ENCODE measurements at regions not wholly inside any gene's neighbourhood (a gene's known extent, or its start where the extent isn't known, plus 50 kb on each side); places are given as distances from the start of the nearest gene placed in this dataset.

DNA sequence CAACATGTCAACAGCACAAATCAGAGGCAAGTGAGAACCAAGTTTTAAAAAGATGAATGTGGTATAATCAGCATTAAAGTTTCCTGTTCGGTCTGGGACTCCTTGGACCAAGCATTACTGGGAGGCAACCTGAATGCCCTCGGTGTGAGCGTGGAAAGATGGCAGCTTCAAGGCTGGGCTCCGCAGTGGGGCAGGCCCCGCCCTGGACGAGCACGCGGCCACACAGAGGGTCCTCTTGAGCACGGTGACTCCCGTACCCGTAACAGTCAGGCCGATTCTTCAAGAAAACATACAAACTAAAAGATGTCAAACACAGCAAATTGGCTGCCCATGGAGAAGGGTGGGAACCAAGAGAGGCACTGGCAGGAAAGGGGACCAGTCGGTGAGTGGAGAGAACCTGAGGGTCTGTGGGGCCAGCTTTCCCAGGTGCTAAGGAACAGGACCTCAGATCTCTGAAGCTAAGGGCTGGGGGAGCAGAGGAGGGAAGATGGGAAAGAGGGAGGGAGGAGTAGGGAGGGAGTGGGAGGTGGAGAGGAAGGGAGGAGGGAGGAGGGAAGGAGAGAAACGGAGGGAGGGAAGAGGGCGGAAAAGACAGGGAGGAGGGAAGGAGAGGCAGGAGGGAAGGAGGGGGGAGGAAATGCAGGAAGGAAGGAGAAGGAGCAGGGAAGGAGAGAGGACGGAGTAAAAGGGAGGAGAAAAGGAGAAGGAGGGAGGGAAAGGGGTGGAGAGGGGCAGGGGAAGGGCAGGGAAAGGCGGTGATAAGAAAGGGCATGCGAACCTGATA lies 71.2 kb upstream of the FAM20C start:
- H3K27me3 ChIP-seq (replicated peaks; ENCODE audit: insufficient read depth, low read depth, low read length, poor library complexity): no peaks in the 10 kb centered on the region
- TF ChIP-seq, protein P1, sequence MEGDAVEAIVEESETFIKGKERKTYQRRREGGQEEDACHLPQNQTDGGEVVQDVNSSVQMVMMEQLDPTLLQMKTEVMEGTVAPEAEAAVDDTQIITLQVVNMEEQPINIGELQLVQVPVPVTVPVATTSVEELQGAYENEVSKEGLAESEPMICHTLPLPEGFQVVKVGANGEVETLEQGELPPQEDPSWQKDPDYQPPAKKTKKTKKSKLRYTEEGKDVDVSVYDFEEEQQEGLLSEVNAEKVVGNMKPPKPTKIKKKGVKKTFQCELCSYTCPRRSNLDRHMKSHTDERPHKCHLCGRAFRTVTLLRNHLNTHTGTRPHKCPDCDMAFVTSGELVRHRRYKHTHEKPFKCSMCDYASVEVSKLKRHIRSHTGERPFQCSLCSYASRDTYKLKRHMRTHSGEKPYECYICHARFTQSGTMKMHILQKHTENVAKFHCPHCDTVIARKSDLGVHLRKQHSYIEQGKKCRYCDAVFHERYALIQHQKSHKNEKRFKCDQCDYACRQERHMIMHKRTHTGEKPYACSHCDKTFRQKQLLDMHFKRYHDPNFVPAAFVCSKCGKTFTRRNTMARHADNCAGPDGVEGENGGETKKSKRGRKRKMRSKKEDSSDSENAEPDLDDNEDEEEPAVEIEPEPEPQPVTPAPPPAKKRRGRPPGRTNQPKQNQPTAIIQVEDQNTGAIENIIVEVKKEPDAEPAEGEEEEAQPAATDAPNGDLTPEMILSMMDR (conservative IDR thresholded peaks at IDR 0.05; ENCODE audit: low read depth, low read length): no peak
- TF ChIP-seq EZH2 (IDR thresholded peaks at IDR 0.05; ENCODE audit: borderline replicate concordance, low read depth, low read length, poor library complexity, severe bottlenecking): no peak
- H3K4me1 ChIP-seq (ENCODE audit: insufficient read depth, low read length, poor library complexity, severe bottlenecking): peaks cover 17% of the 10 kb centered on the region
- H3K36me3 ChIP-seq (ENCODE audit: insufficient read depth, low read length, poor library complexity, severe bottlenecking): no peaks in the 10 kb centered on the region
- no TSS peak for BruUV-seq (replicated peaks)
- ChIA-PET POLR2A (ENCODE audit: low non-redundant PET) (no interaction called here), CTCF (no interaction called here)
- intact Hi-C loops (cut with micrococcal nuclease; ENCODE audit: unreplicated experiment): no loop called here
- no peak overlapping the region for H3K4me3 ChIP-seq (ENCODE audit: low read depth, low read length, poor library complexity, severe bottlenecking)
- no peaks in the 10 kb centered on the region for H3K9me3 ChIP-seq (ENCODE audit: low read depth, low read length, poor library complexity, severe bottlenecking)
- H3K27ac ChIP-seq (ENCODE audit: low read depth, low read length, poor library complexity, severe bottlenecking): no peak overlapping the region
- DNase-seq (ENCODE audit: low spot score): no peak

DNA sequence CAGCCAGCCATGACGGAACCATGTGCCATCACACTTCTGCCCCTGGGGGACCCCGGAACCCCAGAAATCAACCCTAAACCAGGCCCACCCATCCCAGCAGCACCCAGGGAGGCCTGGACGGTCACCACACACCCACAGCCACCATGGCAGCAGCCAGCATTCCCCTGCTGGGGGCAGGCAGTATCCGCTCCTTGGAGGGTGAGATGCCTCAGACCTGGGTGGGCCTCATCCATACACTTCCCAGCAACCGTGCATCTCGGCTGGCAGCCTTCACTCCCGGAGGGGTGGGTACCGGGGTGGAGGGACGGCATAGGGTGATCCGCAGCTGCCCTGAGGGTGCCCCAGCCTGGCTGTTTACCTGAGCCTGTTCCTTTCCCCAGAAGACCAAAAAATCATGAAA lies 69.1 kb upstream of the FAM20C start:
- BruUV-seq (replicated peaks): no TSS peak
- H3K27ac ChIP-seq (ENCODE audit: low read depth, low read length, poor library complexity, severe bottlenecking): no peak overlapping the region
- intact Hi-C loops (cut with micrococcal nuclease; ENCODE audit: unreplicated experiment): no loop called here
- H3K9me3 ChIP-seq (ENCODE audit: low read depth, low read length, poor library complexity, severe bottlenecking): no peaks in the 10 kb centered on the region
- H3K4me3 ChIP-seq (ENCODE audit: low read depth, low read length, poor library complexity, severe bottlenecking): no peak overlapping the region
- H3K4me1 ChIP-seq (ENCODE audit: insufficient read depth, low read length, poor library complexity, severe bottlenecking): peaks cover 17% of the 10 kb centered on the region
- ChIA-PET CTCF (no interaction called here), POLR2A (ENCODE audit: low non-redundant PET) (no interaction called here)
- H3K36me3 ChIP-seq (ENCODE audit: insufficient read depth, low read length, poor library complexity, severe bottlenecking): no peaks in the 10 kb centered on the region
- no peak for DNase-seq (ENCODE audit: low spot score)
- no peak for TF ChIP-seq EZH2 (IDR thresholded peaks at IDR 0.05; ENCODE audit: borderline replicate concordance, low read depth, low read length, poor library complexity, severe bottlenecking)
- TF ChIP-seq, protein P1 (conservative IDR thresholded peaks at IDR 0.05; ENCODE audit: low read depth, low read length): no peak
- no peaks in the 10 kb centered on the region for H3K27me3 ChIP-seq (replicated peaks; ENCODE audit: insufficient read depth, low read depth, low read length, poor library complexity)

DNA sequence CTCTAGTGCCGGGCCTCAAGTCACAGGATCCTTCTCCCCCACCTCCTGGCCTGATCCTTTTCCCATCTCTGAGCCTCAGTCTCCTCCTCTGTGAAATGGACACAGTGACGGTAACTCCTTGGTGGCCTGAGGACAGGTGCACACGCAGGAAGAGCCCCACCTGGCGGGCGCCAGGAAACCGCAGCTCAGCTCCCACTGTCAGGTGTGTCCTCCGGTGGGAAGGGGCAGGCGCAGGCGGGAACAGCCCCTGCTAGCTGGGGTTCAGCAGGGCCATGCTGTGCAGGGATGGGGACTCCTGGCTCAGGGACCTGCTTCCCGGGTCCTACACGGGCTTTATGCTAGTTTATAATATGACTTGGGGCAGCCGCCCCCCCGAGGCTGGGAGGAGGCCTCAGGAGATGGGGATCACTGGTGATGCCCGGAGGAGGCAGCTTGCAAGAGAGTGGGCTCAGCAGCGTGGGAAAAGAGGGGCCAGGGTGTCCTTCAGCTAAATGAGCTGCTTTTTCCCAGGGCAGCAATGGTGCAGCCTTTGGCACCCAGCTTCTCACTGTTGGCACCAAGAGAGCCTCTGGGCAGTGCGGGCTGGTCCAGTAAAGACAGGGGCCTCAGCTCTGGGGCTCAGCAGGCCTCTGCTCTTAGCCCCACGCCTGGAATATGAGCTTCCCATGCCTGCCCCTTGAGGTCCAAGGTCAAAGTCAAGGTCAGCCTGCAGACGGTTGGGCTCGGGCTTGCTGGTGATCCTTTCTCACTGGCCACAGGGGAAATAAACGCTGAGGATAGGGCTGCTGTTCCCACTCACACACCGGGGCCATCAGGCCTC lies 68.0 kb upstream of the FAM20C start:
- no peak for DNase-seq (ENCODE audit: low spot score)
- Histone ChIP-seq H3K27ac (ENCODE audit: low read depth, low read length, poor library complexity, severe bottlenecking) (no peak overlapping the region), H3K9me3 (ENCODE audit: low read depth, low read length, poor library complexity, severe bottlenecking) (no peaks in the 10 kb centered on the region), H3K4me3 (ENCODE audit: low read depth, low read length, poor library complexity, severe bottlenecking) (no peak overlapping the region), H3K4me1 (ENCODE audit: insufficient read depth, low read length, poor library complexity, severe bottlenecking) (peaks cover 9% of the 10 kb centered on the region), H3K27me3 (replicated peaks; ENCODE audit: insufficient read depth, low read depth, low read length, poor library complexity) (no peaks in the 10 kb centered on the region), H3K36me3 (ENCODE audit: insufficient read depth, low read length, poor library complexity, severe bottlenecking) (no peaks in the 10 kb centered on the region)
- TF ChIP-seq EZH2 (IDR thresholded peaks at IDR 0.05; ENCODE audit: borderline replicate concordance, low read depth, low read length, poor library complexity, severe bottlenecking): no peak
- TF ChIP-seq, protein P1 (conservative IDR thresholded peaks at IDR 0.05; ENCODE audit: low read depth, low read length): no peak
- BruUV-seq (replicated peaks): no TSS peak
- intact Hi-C loops (cut with micrococcal nuclease; ENCODE audit: unreplicated experiment): no loop called here
- POLR2A ChIA-PET (ENCODE audit: low non-redundant PET): no interaction called here
- CTCF ChIA-PET: interaction anchor here (0.6 kb wide), 1 partner anchor 1450 kb away, joined by 7 read pairs; no protein-coding TSS in a partner anchor

Data from A673 (cell line).